CD4-positive, alpha-beta T cell treated with Interleukin-17A for 4 hours (primary cell): ENCODE measurements at regions not wholly inside any gene's neighbourhood (a gene's known extent, or its start where the extent isn't known, plus 50 kb on each side); places are given as distances from the start of the nearest gene placed in this dataset.

ENCODE experiments used
- DNase-seq: peaks from one replicate; pipeline ENCODE4 v3.0.0-alpha.2; 2020; ENCODE audit warnings: mixed read lengths

- no peak for DNase-seq
These were observed 50.6 kb upstream of the OSR1 start for GRCh38 chr2:19409046-19409445.

DNA sequence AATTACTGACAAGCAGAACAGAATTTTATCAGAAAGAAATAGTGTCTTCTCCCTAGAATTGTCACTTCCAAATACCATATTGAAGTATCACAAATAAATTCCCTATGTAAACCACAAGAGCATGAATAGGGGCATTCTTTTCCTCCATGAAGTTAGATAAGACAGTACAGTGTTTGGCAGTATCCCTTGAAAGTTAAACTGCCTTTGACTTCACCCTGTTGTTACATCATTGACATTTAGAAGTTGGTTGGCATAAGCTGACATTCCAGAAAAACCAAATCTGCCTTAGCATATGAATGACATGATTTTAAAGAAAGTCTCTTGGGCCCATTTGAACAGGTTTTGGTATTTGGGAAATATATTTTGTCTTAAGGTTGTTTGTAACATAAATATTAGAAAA, 50.2 kb upstream of the OSR1 start:
- no peak for DNase-seq
